Activated T-helper 2 cell treated with anti-CD3 and anti-CD28 coated beads, Interferon-gamma antibody, Interleukin-2, Interleukin-4, amounts not matched to agents 10 μg/mL and 5 μg/mL and 100 μg/mL, durations not matched to agents 14 hours and 24 hours and 36 hours (primary cell): ENCODE measurements at regions not wholly inside any gene's neighbourhood (a gene's known extent, or its start where the extent isn't known, plus 50 kb on each side); places are given as distances from the start of the nearest gene placed in this dataset.
"Not testable (repeated sequence)": the region's sequence is repeated elsewhere in the genome, so short reads cannot be mapped to it uniquely, and the experiment has no call there.

Experiments used
- DNase-seq: peaks from one replicate; pipeline ENCODE4 v3.0.0; 2021; ENCODE audit warnings: low spot score
- H3K27ac Mint-ChIP-seq: one replicate; pipeline ENCODE4 v1.8.0; 2021; ENCODE audit warnings: mixed read lengths
- H3K27me3 Mint-ChIP-seq: one replicate; pipeline ENCODE4 v1.8.0; 2021; ENCODE audit warnings: low read depth, mixed read lengths
- H3K36me3 Mint-ChIP-seq: one replicate; pipeline ENCODE4 v1.8.0; 2021; ENCODE audit warnings: low read depth, mixed read lengths
- H3K4me1 Mint-ChIP-seq: one replicate; pipeline ENCODE4 v1.8.0; 2021; ENCODE audit warnings: low read depth, mixed read lengths
- H3K4me3 Mint-ChIP-seq: one replicate; pipeline ENCODE4 v1.8.0; 2021; ENCODE audit warnings: low read depth, mild to moderate bottlenecking, moderate library complexity, mixed read lengths
- H3K9me3 Mint-ChIP-seq: one replicate; pipeline ENCODE4 v1.8.0; 2021; ENCODE audit warnings: mixed read lengths
- intact Hi-C: fragments of 100-400 bp; cut with micrococcal nuclease; formaldehyde crosslinking; loops from one replicate; pipeline ENCODE4 v1.15.1; 2023

DNA sequence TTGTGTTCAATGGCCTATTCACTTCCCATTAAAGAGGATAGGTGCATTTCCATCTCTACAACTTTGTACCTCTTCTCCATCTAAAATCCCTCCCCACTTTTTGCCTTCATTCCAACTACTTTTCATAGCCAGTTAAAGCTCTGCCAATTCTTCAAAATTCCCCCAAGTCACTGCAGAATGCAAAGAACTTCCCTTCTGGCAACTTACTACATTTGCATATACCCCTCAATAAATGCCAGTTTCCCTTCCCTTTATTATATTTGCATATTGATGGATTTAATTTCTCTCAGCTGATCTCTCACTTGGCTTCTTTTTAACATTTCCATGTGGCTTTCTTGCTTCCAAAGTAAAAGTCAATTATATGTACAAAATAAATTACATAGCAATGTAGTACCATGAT is 393.4 kb downstream of the HACE1 start:
- Mint-ChIP-seq H3K4me1 (no peaks in the 10 kb centered on the region), H3K36me3 (no peaks in the 10 kb centered on the region), H3K4me3 (no peak overlapping the region), H3K27me3 (no peaks in the 10 kb centered on the region), H3K9me3 (no peaks in the 10 kb centered on the region), H3K27ac (no peak overlapping the region)
- DNase-seq: no peak
- intact Hi-C loops: no loop called here

DNA sequence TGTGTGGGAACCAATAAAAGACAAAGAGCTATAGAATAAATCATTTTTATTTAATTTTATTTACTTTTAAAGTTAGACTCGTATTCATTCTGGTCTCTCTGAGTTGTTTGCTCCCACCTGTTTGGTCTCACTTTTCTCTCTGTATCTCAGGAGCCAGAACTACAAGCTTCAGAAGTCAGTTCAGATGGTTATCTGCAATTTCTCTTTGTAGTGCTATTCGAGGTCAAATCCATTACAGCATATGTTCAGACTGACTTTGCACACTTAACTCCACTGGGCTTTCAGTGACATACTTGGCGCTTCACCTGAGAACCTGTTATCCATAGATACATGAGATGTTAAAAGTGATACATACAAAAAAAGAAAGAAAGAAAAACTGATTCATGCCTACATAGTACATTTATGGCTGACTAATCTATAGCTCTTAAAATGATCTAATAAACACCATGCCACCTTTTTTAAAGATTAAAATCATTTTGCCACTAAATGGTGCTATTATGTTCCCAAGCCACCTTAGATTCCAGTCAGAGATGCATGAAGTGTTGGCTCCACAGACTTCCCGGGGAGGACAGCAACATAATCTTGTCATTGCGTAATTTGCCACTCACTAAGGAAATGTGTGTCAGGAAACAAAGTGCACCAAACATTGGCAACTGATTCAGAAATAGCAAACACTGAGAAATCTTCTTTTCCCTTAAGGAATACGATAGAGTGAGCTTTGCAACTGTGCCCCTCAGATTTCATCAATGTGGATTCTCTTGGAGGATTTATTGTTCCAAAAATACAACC is 396.7 kb downstream of the HACE1 start:
- no peak for DNase-seq
- intact Hi-C loops: no loop called here
- H3K4me3 Mint-ChIP-seq: no peak overlapping the region
- H3K36me3 Mint-ChIP-seq: no peaks in the 10 kb centered on the region
- H3K4me1 Mint-ChIP-seq: no peaks in the 10 kb centered on the region
- H3K9me3 Mint-ChIP-seq: no peaks in the 10 kb centered on the region
- H3K27ac Mint-ChIP-seq: no peak overlapping the region
- no peaks in the 10 kb centered on the region for H3K27me3 Mint-ChIP-seq

DNA sequence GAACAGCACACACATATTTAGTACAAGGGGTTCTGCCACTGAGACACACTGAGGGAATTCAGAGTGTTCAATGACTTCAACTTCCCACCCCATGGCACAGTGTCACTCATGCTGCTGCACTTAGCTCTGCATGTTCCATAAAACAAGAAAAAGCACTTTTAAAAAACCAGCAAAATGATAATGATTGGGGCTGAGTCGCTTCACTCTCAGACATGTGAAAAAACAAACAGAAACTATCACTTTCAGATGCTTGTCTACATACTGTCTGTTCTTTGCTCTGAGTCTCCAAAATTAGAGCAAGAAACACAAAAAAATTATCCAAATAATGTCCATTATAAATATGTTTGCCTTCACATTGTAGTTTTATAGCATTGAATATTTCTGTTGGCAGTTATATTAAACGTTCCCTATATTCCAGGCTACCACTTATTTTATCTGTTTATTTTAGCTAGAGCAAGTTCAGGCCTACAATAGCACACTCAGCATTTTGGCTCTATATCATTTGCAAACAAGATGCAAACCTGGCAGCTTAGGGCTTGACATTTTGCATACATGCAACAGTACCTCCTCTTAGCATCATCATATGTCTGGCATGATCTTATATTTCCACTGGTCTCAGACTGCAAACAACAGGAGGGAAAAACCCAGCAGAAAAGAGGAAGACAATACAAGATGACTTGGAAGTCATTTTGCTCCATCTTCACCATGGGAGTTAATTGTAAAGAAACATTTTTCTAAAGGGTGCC is 398.8 kb downstream of the HACE1 start:
- no peaks in the 10 kb centered on the region for H3K27me3 Mint-ChIP-seq
- H3K4me1 Mint-ChIP-seq: no peaks in the 10 kb centered on the region
- intact Hi-C loops: no loop called here
- H3K27ac Mint-ChIP-seq: no peak overlapping the region
- no peak overlapping the region for H3K4me3 Mint-ChIP-seq
- no peak for DNase-seq
- H3K9me3 Mint-ChIP-seq: no peaks in the 10 kb centered on the region
- no peaks in the 10 kb centered on the region for H3K36me3 Mint-ChIP-seq

DNA sequence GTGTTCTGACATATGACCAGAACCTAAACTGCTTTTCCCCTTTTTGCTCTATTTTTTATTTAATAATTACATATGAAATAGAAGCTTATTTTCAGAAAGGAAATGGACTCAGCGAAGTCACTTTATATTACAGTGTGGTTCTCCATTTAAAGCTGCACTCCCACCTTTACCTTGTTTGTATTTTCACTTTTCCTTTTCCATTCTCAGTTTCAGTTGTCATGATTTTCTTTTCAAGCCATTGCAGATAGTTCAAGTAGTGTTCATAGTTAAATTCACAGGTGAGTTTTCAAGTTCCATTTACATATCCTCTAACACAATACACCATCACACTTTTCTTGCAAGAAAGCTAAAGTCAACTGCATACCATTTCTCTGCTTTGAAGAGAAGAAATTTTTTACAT is 400.2 kb downstream of the HACE1 start:
- H3K9me3 Mint-ChIP-seq: no peaks in the 10 kb centered on the region
- H3K27me3 Mint-ChIP-seq: no peaks in the 10 kb centered on the region
- intact Hi-C loops: no loop called here
- no peaks in the 10 kb centered on the region for H3K36me3 Mint-ChIP-seq
- no peak overlapping the region for H3K4me3 Mint-ChIP-seq
- H3K27ac Mint-ChIP-seq: no peak overlapping the region
- H3K4me1 Mint-ChIP-seq: no peaks in the 10 kb centered on the region
- no peak for DNase-seq

DNA sequence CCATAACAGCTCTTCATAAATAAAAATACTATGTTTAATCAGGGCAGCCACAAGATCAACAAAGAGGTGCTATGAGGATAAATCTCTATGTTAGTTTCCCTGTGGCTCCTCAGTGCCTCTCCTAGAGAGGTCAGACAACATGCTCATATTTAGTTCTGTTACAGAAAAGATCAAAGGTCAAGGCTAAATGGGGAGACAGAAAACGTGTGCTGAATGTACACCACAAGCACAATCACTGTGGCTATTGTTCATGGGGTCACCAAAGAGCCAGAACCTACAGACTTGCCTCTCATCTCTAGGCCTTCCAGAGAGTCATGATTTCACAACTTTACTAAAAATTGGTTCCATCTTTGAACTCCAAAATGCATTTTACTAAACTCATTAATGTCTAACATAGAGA is 409.8 kb downstream of the HACE1 start:
- H3K36me3 Mint-ChIP-seq: no peaks in the 10 kb centered on the region
- no peaks in the 10 kb centered on the region for H3K9me3 Mint-ChIP-seq
- DNase-seq: no peak
- H3K27ac Mint-ChIP-seq: no peak overlapping the region
- intact Hi-C loops: no loop called here
- H3K27me3 Mint-ChIP-seq: no peaks in the 10 kb centered on the region
- H3K4me1 Mint-ChIP-seq: no peaks in the 10 kb centered on the region
- no peak overlapping the region for H3K4me3 Mint-ChIP-seq

DNA sequence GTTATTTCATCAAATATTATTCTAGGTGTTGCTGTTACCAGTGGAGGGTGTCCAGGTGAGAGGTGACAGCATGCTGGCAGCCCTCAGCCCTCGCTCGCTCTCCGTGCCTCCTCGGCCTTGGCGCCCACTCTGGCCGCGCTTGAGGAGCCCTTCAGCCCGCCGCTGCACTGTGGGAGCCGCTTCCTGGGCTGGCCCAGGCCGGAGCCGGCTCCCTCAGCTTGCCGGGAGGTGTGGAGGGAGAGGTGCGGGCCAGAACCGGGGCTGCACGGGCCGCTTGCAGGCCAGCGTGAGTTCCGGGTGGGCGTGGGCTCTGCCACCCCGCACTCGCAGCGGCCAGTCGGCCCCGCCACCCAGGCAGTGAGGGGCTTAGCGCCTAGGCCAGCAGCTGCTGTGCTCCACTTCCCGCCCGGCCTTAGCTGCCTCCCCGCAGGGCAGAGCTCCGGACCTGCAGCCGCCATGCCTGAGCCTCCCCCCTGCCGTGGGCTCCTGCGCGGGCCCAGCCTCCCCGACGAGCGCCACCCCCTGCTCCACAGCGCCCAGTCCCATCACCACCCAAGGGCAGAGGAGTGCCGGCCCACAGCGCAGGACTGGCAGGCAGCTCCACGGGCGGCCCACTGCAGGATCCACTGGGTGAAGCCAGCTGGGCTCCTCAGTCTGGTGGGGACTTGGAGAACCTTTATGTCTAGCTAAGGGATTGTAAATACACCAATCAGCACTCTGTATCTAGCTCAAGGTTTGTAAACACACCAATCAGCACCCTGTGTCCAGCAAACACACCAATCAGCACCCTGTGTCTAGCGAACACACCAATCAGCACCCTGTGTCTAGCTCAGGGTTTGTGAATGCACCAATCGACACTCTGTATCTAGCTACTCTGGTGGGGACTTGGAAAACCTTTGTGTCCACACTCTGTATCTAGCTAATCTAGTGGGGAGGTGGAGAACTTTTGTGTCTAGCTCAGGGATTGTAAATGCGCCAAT is 413.3 kb downstream of the HACE1 start:
- H3K4me1 Mint-ChIP-seq, H3K36me3 Mint-ChIP-seq: not testable (repeated sequence)

DNA sequence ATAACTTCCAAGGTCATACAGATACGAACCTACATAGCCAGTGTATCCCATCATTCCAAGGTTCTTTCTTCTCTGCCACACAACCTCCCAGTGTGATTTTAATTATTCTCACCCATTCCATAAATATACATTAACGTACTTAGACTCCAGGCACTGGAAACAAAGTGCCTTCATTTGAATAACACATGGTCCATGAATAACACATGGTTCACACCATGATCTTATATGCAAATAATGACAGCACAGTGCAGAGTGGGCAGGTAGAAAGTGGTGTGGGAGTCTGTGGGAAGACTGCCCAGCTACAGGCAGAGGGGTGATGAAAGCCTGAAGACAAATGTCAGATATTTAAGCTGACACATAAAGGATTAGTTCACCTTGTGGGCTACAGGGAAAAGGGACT is 425.2 kb downstream of the HACE1 start:
- Mint-ChIP-seq H3K9me3 (no peaks in the 10 kb centered on the region), H3K36me3 (no peaks in the 10 kb centered on the region), H3K27ac (no peak overlapping the region), H3K4me3 (no peak overlapping the region), H3K4me1 (no peaks in the 10 kb centered on the region), H3K27me3 (no peaks in the 10 kb centered on the region)
- DNase-seq: no peak
- intact Hi-C loops: no loop called here

More for the DNA sequence above, 413.3 kb downstream of the HACE1 start:
- H3K4me3 Mint-ChIP-seq, intact Hi-C loops, H3K27ac Mint-ChIP-seq, H3K27me3 Mint-ChIP-seq, DNase-seq, H3K9me3 Mint-ChIP-seq: not testable (repeated sequence)

DNA sequence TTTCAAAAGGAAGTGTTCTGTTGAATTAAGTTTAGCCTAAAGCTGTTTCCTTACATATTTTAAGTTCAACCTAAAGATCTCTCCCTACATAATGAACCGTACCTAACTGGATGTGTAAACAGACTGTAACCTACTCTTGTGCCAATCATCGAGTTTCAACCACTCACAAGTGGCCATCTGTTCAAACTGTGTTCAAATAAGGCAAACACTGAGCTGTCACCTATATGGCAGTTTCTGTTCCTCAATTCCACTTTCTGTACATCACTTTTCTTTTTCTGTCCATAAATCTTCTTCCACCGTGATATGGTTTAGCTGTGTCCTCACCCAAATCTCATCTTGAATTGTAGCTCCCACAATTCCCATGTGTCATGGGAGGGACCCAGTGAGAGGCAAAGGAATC is 428.6 kb downstream of the HACE1 start:
- no peaks in the 10 kb centered on the region for H3K36me3 Mint-ChIP-seq
- no peak overlapping the region for H3K27ac Mint-ChIP-seq
- intact Hi-C loops: no loop called here
- H3K4me3 Mint-ChIP-seq: no peak overlapping the region
- no peaks in the 10 kb centered on the region for H3K4me1 Mint-ChIP-seq
- H3K27me3 Mint-ChIP-seq: no peaks in the 10 kb centered on the region
- no peak for DNase-seq
- H3K9me3 Mint-ChIP-seq: no peaks in the 10 kb centered on the region

DNA sequence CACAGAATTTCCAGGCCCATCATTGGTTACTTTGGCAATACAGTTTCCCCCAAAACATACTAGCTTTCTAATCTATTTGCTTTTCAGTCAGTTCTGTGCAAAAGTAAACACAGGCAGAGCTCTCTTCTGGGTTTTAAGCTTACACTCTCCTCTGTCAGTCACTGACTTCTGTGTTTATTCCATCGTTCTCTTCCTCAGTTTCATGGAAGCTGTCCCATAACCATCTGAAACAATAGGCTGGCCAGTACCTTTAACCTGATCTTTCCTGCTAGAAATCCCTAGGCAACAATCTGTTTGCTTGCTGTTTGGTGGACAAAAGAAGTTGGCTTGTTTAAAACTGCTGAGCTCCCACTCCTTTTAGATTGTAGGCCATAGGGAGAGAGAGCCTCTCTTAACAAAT is 431.5 kb downstream of the HACE1 start:
- DNase-seq: no peak
- H3K4me1 Mint-ChIP-seq: no peaks in the 10 kb centered on the region
- no peak overlapping the region for H3K4me3 Mint-ChIP-seq
- H3K9me3 Mint-ChIP-seq: no peaks in the 10 kb centered on the region
- no peaks in the 10 kb centered on the region for H3K36me3 Mint-ChIP-seq
- no peak overlapping the region for H3K27ac Mint-ChIP-seq
- no peaks in the 10 kb centered on the region for H3K27me3 Mint-ChIP-seq
- intact Hi-C loops: no loop called here

DNA sequence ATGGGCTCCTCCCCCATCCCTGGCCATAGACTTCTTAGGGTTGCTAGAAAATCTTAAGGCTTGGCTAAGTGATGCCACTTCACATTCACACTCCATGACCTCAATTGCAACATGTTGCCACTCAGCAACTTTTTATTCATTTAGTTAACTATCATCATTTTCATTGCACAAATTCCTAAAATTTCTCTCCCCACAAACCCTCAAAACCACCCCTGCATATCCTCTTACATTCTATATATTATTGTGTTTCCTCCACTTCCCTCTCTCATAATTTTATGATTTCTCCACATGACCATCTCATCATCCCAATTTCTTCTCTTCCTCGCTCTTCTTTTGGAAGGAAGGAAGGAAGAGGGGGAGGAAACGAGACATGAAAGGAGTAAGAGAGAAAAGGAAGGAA is 436.0 kb downstream of the HACE1 start:
- Mint-ChIP-seq H3K4me3 (no peak overlapping the region), H3K36me3 (no peaks in the 10 kb centered on the region), H3K27ac (no peak overlapping the region), H3K27me3 (no peaks in the 10 kb centered on the region), H3K4me1 (no peaks in the 10 kb centered on the region), H3K9me3 (no peaks in the 10 kb centered on the region)
- intact Hi-C loops: no loop called here
- DNase-seq: no peak

DNA sequence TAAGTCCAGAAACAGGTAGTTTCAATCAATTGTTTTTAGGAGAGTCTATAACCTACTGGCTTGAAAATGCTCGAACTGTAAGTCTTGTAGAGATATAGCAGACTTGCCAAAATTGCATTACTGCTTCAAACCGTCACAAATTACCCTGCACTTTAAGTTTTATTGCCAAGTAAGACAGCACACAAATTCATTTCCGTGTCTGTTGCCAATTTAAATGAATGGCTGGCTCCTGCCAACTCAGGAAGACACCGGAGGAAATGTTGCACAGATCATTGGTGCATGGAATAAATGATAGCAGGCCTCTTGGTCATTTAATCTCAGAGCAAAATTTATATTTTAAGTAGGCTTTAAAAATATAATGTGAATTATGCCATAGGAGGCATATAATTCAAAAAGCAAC is 438.1 kb downstream of the HACE1 start:
- Mint-ChIP-seq H3K4me1 (no peaks in the 10 kb centered on the region), H3K27me3 (no peaks in the 10 kb centered on the region), H3K4me3 (no peak overlapping the region), H3K9me3 (peaks cover 3% of the 10 kb centered on the region), H3K36me3 (no peaks in the 10 kb centered on the region), H3K27ac (no peak overlapping the region)
- DNase-seq: no peak
- intact Hi-C loops: no loop called here

DNA sequence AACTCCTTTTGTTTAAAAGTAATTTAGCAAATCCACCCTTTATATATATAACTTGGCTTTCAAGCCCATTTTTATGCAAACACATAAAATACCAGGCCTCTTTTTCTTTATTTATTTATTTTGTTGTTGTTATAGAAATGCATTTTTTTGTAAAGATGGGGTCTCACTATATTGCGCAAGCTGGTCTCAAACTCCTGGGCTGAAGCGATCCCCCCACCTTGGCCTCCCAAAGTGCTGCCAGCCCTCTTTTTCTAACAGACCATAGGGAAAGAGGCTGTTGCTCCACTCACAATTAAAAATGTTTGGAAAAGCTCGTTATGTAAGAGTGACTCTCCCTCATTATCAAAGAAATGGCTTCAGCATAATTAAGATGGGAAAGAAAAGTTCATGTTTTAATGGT is 440.9 kb downstream of the HACE1 start:
- Mint-ChIP-seq H3K9me3 (peaks cover 3% of the 10 kb centered on the region), H3K4me1 (no peaks in the 10 kb centered on the region), H3K4me3 (no peak overlapping the region), H3K27me3 (no peaks in the 10 kb centered on the region), H3K27ac (no peak overlapping the region), H3K36me3 (no peaks in the 10 kb centered on the region)
- intact Hi-C loops: no loop called here
- no peak for DNase-seq

DNA sequence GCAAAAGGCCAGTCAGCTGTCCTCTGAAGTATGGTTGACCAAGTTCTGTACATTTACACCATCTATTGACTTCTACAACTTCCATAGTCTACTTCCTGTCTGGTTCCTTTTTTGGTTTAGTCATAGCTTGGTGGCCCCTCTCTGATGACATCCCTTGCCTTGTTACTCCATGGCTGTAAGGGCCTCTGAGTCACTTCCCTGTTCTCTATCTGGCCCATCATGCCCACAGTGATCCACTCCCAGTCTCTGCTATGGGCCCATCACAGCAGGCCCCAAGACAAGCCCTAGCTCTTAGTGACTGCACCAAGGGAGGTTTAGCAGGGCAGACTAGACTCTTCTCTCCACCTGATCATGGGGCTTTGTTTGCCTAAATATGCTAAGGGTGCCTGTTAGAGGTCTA is 441.6 kb downstream of the HACE1 start:
- H3K27ac Mint-ChIP-seq: no peak overlapping the region
- no peaks in the 10 kb centered on the region for H3K36me3 Mint-ChIP-seq
- no peaks in the 10 kb centered on the region for H3K27me3 Mint-ChIP-seq
- intact Hi-C loops: no loop called here
- no peak for DNase-seq
- H3K4me3 Mint-ChIP-seq: no peak overlapping the region
- peaks cover 3% of the 10 kb centered on the region for H3K9me3 Mint-ChIP-seq
- no peaks in the 10 kb centered on the region for H3K4me1 Mint-ChIP-seq
